ENCODE measurements at regions not wholly inside any gene's neighbourhood (a gene's known extent, or its start where the extent isn't known, plus 50 kb on each side); places are given as distances from the start of the nearest gene placed in this dataset.
"Not testable (repeated sequence)": the region's sequence is repeated elsewhere in the genome, so short reads cannot be mapped to it uniquely, and the experiment has no call there.

DNA sequence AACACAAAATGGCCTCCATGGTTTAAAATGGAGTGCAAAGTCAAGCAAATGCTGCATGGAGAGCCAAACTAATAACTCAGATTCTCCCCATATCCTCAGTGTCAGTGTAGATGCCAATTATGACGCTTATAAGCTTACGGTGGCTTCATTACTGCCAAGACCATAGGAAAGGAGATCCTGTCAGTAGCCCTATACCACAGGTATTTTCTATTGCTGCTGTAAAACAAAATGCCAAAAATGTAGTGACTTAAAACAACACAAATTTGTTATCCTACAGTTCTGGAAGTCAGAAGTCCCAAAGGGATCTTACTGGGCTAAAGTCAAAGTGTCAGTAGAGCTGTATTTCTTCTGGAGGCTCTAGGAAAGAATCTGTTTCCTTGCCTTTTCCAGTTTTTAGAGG, 149.8 kb upstream of the GBE1 start:
- DNase-seq (ENCODE audit: low read depth) = no peak

DNA sequence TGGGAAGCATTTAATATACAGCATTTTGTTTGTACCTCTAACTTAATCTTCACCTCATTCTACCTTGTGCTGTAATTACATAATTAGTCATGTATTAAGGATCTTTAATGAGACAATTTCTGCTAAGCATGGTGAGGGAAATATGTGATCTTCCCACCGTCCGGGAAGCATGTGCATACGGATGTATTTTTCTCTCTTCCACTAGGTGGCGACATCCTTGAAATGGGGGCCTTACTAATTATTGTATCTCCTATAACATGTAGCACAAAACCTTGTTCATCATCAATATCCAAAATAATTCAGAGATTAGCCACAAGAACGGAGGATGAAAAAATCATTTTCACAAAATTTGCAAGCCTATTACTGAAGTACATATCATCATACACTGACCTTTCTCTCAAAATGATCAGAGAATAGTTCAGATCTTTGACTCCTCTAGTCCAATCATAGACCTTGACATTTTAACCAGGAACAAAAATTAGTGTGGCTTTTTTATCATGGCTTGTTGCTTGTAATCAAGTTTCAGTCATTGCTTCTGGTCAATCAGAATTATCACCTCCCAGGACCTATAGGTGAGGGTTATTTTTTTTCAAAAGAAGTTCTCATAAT, 148.9 kb upstream of the GBE1 start:
- no peak for DNase-seq (ENCODE audit: low read depth)

DNA sequence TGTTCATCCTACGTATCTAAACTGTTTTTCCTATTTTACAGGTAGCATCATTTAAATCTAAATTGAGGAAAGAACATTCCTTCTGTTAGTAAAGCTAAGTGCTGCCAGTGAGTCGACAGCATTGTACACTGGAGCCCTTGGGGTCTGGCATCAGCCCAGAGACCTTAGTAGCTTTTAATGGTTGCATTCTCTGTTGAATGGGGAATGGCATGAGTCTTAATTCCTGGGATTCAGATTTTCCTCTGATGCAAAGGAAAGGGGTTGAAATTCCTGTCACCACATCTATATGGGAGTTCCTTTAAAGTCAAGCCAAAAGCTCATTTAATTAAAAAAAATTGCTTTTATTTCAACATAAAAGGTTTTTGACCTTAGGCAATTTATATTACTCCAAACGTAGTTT, 148.4 kb upstream of the GBE1 start:
- no peak for DNase-seq (ENCODE audit: low read depth)

DNA sequence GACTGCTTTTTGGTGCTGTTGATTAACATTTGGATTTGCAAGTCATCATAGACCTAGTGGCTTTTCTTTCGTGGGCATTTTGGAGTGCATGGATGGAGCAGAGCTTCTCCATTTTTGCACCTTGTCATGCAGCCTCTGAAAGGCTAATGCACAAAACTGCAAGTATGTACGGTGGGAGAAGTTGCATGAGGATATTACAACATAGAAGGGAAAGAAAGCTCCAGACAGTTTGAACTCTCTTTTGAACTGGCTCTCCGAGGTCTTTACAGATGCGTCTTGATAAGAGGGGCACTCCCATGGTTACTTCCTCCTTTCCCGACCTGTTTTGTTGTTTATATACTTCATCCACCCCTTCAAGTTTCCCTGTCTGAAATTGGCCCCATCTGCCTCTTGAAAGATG, 147.1 kb upstream of the GBE1 start:
- DNase-seq (ENCODE audit: low read depth) = no peak

DNA sequence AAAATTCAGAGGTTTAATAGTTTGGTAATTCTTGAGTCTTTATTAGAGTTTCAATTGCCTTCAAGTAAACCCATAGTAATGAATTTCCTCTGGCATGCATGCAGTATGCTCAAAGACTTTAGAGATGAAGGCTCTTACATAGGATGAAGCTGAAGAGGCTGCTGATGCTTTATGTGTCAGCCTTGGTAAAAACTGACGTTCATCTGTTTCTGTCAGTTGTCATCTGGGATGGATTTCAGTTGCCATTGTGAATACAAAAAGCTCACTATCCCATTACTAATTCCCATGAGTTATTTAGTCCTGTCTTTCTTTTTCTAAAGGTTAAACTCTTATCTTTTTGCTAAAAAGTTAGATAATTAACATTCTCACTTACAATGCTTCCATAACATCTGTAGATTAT, 136.9 kb upstream of the GBE1 start:
- no peak for DNase-seq (ENCODE audit: low read depth)

DNA sequence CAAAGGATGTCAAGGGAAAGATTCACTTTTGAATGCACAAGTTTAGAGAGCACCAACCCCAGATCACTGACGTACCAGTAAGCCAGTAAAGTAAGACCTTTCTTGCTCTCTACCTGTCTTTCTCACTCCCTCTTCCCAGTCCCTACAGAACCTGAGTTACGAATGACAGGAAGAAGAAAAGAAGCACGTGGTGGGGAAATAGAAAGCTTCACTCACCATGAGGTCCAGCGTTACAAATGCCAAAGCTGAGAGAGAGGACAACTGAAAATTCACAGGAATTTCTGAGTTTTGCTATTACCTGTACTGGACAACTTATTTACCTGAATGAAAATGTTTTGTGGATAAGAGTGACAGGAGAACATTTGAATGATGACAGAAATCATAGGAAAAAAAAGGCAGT, 133.2 kb upstream of the GBE1 start:
- no peak for DNase-seq (ENCODE audit: low read depth)

DNA sequence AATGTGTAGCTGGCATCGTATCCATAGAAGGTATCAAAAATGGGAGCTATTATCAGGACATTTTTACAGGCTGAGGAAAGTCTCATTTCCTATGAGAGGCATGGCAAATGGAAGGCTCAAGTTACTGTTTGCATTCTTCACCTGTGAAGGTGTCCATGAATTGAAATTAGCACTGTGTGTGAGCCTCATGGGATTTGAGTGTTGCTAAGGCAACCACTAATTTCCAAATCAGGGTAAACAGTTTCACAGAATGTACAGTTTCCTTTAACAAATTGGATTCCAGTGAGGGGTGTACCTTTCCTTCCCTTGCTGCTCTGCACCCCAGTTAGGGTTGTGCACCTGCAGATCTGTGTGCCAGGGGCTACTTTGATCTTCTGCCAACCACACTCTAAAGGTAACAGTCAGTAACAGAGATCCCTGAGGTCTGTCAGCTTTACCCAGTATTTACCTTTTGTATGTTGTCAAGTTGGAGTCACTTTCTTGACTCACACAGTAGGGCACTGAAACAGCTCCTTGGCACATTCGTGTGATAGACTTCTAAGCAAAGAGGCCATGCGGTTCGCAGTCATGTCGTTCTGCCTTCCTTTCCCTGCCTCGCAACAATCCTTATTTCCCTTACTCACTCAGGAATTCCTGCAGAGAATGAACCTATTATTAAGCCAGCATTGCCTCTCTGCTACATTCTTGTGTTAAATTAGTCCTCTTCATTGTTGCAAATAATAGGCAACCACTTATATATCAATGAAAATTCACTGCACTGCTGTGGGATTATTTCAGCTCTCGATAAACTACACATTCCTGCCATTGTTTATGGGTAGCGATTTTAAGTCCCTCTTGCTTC, 129.8 kb upstream of the GBE1 start:
- no peak for DNase-seq (ENCODE audit: low read depth)

DNA sequence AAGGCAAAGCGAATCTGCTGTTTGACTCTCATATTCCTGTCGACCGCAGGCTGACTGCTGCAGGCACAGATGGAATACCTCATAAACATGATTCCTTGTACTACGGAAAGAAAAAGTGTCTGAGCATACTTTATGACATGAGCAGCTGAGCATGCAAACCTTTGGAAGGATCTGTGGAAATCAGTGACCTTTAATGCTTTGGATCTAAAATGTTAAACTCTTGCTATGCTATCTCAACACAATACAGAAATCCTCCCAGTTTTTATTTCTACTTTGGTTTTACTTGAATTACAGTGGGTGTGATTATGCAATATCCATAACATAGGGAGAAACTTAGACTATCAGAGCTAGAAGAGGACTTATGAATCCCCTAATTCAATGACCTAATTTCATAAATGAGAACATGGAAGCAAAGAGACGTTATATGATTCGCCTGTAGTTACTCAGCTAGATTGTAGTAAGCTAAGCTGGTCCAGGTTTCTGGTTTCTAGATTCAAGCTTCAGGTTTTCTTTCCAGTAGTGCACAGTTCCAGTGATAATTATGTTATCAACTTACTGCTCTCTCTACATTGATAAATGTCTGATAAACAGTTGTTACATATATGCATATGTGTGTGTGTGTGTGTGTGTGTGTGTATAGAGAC, 127.6 kb upstream of the GBE1 start:
- DNase-seq (ENCODE audit: low read depth) = no peak

DNA sequence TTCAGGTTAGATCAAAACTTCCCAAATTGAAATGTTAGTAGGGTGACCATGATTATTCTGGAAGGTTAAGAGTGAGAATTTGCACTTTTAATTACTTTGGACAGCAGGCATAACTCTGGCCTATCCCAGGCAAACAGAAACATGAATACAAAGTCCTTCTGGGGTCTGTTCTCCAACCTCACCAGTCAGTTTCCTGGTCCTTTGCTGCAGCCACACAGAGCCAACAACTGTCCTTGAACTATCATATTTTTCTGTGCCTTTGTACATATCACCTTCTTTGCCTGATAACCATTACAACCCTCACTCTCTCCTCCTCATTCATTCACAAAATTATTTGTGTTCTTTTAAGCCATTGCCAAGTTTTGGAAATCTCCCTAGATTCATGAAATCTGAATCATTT, 126.0 kb upstream of the GBE1 start:
- no peak for DNase-seq (ENCODE audit: low read depth)

DNA sequence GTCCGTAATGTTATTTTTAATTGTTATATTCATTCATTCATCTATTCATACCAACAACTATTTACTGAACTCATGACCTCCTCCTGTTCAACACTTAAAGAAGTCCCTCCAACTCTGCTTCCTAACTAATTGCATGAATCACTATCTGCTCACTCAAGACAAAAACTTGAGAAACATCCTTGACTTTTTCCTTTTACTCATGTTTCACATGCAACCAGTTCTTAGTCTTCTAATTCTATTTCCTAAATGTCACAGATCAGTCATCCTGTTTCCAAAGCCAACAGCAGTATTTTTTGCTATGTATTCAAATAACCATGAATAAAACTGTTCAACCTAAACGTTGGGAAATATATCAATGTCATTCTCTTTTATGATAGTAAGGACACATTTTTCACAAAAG, 124.6 kb upstream of the GBE1 start:
- no peak for DNase-seq (ENCODE audit: low read depth)

DNA sequence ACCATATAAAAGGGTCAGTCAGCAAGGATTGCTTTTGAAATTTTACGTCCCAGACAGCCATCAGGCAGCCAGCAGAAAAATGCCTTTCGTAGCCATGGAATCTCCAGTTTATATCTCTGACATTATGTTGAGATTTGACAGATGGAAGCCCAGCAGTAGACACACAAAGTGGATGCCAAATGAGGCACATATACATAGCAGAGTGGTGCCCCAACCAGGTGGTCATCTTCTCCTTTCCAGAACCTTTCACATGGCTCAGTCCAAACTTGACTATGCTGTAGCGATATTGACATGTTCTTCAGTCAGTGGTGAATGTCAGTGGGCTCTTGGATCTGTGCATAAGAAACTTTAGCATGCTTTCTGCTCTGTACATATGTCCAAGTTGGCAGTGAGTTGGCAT, 123.3 kb upstream of the GBE1 start:
- DNase-seq (ENCODE audit: low read depth) = no peak

DNA sequence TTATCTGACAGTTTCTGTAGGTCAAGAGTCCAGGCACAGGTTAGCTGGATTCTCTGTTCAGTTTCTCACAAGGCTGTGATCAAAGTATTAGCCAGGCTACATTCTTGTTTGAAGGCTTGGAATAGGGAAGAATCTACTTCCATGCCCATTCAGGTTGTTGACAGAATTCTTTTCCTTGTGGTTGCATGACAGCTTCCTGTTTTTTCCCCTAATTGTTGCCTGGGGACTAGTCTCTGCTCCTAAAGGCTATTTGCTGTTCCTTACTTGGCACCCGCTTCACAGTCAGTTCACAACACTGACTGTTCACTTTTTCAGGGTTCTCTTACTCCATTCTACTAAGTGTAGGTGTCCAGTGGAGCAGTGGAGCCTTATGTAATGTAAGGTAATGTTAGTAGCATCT, 115.4 kb upstream of the GBE1 start:
- no peak for DNase-seq (ENCODE audit: low read depth)

DNA sequence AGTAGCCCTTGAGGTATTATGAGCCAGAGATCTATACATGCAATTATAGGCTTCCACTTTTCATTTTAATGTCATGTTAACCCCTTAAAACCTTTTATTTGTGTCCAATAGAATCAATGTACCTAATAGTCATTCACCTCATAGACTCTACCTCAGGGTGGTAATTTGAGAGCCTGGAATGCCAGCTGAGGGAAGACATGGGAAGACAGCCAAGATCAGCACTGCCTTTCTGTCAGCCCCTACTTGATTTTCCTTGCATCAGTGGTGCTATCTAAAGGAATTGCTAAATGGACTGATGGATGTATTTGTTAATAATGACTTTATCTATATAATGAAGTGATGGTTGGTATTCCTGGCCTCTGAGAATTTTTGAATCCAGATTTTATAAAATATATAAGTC, 113.3 kb upstream of the GBE1 start:
- no peak for DNase-seq (ENCODE audit: low read depth)

DNA sequence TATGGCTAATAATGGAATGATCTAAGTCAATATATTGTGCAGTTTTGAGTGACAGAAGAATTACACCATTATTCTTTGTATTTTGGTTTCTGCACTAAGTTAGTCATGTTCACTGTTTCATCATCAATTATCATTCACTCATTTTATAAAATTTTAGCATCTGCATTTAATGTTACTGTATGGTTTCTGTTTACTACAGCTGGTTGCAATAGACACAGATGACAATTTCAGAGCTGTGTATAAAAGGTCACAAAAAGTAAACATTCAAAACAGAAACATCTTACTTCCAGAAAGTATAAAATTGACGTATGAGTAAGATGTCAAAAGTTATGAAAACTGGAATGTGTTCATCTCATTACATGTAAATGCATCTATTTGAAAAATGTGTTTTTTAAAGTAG, 111.1 kb upstream of the GBE1 start:
- no peak for DNase-seq (ENCODE audit: low read depth)

DNA sequence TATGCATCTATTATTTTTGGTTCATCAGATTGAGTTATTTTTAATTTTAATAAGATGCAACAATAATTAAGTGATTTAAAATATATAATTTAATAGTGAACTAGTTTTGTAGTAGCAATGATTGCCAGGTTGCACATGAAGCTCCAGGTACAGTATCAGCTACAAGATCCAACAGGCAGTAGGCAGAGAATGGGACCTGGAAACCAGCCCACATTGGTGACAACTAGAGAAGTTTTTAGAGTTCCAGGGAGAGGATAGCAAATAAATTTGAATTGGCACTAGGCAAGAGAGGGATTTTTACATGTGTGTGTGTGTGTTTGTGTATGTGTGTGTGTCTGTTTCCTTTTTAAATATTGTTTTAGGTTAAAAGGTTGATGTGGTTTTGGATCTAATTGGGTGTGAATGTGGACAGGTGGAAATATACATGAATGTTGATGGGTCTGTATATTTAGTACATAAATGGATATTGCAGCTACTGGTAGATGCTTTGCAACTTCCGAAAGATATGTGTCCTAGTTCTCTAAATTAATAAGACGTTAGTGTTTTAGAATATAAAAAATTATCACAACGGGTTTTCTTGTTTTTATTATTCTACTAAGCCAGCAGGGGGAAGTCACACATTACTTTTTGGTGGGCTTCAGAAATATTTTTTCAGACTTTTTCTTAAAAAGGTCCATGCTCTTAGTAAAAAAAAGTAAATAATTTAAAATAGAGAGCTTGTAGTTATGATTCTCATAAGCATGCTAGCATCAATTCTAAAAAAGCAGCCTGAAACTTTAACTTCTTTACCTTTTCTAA, 110.1 kb upstream of the GBE1 start:
- DNase-seq (ENCODE audit: low read depth) = no peak

DNA sequence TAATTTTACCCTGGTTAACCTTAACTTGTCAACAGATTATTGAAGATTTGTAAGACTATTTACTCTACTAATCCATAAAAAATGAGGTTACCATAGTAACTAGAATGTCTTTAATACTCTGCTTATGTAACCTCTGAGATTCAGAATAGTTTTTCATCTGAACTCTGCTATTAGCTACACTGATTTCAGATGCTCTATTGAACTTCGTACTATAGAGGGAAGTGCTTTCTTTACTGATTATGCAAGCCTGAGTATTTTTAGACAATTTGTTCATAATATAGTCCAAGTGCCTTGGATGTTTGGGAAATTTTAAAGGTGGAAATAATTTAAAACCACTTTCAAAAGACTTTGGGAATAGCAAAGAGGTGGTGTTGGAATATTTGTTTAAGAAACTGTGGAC, 107.9 kb upstream of the GBE1 start:
- no peak for DNase-seq (ENCODE audit: low read depth)

DNA sequence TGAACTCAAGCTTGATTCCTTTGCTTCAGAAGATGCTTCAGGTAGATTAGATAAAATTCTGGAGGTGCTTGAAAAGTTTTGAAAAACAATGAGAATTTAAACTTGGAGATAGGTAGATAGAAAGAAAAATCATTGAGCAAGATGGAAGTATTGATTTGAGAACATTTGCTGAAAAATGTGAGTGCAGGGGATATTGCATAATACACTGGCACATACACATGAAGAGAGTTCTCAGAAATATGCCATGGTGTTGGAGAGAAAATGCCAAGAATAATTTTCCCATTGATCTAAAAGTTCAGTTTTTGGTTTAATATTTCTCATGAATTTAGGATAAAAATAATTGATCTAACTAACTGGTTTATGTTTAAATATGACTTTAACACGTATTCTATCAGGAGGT, 107.2 kb upstream of the GBE1 start:
- DNase-seq (ENCODE audit: low read depth) = no peak

DNA sequence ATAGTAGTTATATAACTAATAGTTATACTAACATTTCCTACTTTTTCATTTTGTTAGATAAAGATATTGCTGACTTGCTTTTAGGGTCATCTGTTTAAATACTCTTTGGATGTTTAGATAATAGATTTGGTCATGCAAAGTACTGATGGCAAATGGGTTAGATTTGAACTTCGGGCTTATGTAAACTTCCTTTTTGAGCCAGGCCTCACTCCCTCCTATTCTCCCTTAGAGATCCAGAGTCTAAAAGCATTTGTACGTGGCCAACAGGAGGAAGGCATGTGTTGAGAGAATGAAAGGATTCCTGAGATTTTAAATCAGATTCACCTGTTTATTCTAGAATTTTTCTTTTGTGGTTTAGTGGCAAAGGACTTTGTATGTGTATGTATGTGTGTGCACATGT, 106.4 kb upstream of the GBE1 start:
- no peak for DNase-seq (ENCODE audit: low read depth)

DNA sequence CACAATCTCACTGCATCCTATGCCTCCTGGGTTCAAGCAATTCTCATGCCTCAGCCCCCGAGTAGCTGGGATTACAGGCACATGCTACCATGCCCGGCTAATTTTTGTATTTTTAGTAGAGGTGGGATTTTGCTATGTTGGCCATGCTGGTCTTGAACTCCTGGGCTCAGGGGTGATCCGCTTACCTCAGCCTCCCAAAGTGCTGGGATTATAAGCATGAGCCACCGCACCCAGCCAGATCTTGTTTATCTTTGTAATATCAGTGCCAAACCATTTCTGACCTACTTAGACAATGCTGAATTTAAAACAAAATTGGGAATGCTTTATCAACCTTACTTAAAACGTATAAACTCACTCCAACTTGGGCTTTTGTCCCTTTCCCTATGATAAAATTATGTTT, 103.7 kb upstream of the GBE1 start:
- not testable (repeated sequence) for DNase-seq (ENCODE audit: low read depth)

DNA sequence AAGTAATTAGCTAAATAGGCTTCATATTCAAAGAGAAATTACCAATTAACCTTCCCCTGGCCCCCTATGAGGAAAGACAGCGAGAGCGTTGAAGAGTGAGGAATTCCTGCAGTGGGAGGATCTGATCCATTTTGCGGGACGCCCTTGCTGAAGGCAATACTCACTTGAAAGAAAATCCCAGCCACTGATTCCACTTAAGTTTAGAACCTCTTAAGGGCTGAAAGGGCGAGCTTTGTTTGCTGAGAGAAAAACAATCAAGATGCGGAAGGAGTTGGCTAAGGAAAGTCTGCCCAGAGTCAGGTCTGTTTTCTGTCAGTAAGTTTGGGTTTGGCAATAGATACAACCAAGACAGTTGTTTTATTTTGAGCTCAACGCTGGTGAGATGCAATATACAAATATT, 102.8 kb upstream of the GBE1 start:
- DNase-seq (ENCODE audit: low read depth) = no peak

DNA sequence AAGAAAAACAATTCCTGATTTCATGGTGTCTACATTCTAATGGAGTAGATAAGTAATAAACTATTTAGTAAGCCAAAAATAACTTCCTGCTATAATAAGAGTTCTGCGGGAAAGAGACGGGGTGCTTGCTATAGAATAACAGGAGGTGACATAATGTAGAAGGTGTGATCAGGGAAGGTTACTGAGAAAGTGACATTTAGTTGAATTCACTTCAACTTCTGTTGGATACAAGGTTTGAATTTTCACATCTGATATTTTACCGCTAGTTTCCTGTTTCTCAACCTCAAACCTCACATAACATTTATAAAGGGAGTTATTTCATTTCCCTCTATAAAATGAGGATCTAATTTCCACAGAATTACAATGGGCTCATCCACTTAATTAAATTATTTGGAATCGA, 102.3 kb upstream of the GBE1 start:
- no peak for DNase-seq (ENCODE audit: low read depth)

DNA sequence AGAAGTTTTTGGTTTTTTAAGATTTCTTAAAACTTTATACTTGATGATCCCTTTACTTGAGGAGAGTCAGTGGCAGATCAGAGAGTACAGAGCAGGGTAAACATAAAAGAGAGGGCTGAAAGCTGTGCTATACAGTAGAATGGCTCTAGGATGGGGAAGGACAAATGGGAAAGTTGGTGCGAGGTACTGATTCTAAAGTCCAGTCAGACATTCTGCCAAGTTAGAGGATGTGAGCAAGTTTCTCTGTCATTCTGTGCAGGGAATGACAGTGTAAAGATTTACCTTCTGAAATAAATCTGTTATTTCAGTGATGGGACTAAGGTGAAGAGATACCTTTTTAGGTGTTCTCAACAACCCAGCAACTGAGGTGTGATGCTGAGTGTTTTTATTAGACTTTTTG, 100.1 kb upstream of the GBE1 start:
- no peak for DNase-seq (ENCODE audit: low read depth)

DNA sequence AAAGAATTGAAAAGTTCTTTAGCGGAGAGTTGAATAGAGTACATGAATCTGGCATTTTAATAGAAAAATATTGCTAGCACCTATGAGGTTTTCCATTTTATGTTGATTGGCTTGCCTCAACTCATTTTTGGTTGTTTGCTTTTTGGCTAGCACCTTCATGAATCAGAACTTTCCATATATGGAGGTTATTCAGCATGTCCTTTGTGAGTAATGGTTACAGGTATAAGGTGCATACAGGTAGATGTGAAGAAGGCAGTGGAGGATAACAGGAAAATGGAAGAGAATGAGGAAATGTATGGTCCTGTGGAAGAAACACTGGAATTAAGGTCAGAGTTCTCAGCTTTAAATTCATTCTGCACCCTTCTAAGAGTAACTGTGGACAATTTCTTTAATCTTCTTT, 98.1 kb upstream of the GBE1 start:
- DNase-seq (ENCODE audit: low read depth) = no peak

Data from stimulated activated CD8-positive, alpha-beta memory T cell treated with anti-CD3 and anti-CD28 coated beads, Interleukin-15, amount 100 ng/mL, for 1 hour (primary cell).